ENCODE measurements at regions not wholly inside any gene's neighbourhood (a gene's known extent, or its start where the extent isn't known, plus 50 kb on each side); places are given as distances from the start of the nearest gene placed in this dataset.

DNA sequence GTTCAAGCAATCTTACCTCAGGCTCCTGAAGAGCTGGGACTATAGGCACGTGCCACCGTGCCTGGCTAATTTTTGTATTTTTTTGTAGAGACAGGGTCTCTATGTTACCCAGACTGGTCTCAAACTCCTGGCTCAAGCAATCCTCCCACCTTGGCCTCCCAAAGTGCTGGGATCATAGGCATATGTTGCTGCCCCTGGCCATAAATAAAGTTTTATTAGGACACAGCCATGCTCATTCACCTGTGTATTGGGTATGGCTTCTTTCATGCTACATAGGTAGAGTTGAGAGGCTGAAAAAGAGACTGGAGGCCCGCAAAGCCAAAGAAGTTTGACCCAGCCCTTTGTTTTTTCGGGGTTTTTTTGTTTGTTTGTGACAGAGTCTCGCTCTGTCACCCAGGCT is 61.7 kb upstream of the NCOR2 start:
- TF ChIP-seq CTCF (IDR thresholded peaks at IDR 0.05; ENCODE audit: poor library complexity) (no peak), EZH2phosphoT487 (IDR thresholded peaks at IDR 0.05; ENCODE audit: low read depth, severe bottlenecking, unreplicated experiment) (no peak), EZH2 (IDR thresholded peaks at IDR 0.05; ENCODE audit: borderline replicate concordance) (no peak)

All from hepatocyte (in vitro differentiated cells).